ENCODE measurements at regions not wholly inside any gene's neighbourhood (a gene's known extent, or its start where the extent isn't known, plus 50 kb on each side); places are given as distances from the start of the nearest gene placed in this dataset.

DNA sequence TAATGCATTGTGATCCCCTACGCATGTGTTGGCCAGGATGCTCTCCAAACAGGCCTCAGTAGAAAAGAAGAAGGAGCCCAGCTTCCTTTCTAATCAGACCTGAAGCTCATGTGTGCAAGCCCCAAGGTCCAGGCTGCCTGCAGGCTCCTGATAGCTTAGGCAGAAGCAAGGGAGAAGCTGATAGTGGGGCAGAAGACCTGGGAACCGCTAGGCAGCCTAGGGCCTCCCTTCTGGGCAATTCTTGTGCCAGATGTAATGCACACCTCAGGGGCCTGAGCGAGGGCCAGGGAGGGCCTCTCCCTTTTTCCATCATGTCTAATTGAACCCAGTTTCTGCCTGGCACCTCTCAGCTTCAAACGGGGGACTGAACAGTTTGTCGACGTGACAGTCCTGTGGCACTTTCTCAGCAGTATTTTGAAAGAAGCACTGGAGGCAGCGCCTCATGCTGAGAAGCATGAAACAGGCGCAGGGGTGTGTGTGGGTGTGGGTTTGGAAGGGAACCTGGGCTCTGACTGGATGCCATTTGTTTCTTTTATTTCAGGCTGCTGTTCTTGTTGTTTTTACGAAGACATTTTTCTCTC is 212.8 kb downstream of the PIK3R1 start:
- H3K27ac ChIP-seq (ENCODE audit: extremely low read depth, low read depth, low read length) = peak overlapping the region; percentile 68
- TF ChIP-seq GATA2 (CRISPR knock-in tag; IDR thresholded peaks at IDR 0.05) = peak; percentile 96
- no peak for TF ChIP-seq TAF15 (IDR thresholded peaks at IDR 0.05; ENCODE audit: low read depth, low read length)
- peak; percentile 79 to 82 for TF ChIP-seq NRF1 (conservative IDR thresholded peaks at IDR 0.05 in 1 of 2, IDR thresholded peaks at IDR 0.05 in 1 of 2)
- TF ChIP-seq RCOR1 (IDR thresholded peaks at IDR 0.05; ENCODE audit: borderline replicate concordance in 1 of 2, low read depth in 2 of 2, low read length in 2 of 2) = peak in 1 of 2 experiments; percentile 80; a peak in 2 of 4 replicates
- TF ChIP-seq PBX2 (CRISPR knock-in tag; IDR thresholded peaks at IDR 0.05; ENCODE audit: low read depth) = no peak
- TF ChIP-seq PBX2 (tag; conservative IDR thresholded peaks at IDR 0.05; ENCODE audit: low read depth) = 0 out of 2 replicates have a peak, but pooled peaks have one; percentile 10
- TF ChIP-seq CHD1 (IDR thresholded peaks at IDR 0.05; ENCODE audit: low read length) = no peak
- TF ChIP-seq TAF9B (IDR thresholded peaks at IDR 0.05; ENCODE audit: partially characterized antibody) = no peak
- peak in 1 of 2 experiments; percentile 61; a peak in 1 of 4 replicates for TF ChIP-seq HDAC1 (IDR thresholded peaks at IDR 0.05)
- peak; percentile 42 to 65; a peak in 2 of 4 replicates for TF ChIP-seq TEAD1 (CRISPR knock-in tag; IDR thresholded peaks at IDR 0.05)
- TF ChIP-seq ZNF589 (CRISPR knock-in tag; IDR thresholded peaks at IDR 0.05; ENCODE audit: low read depth) = 0 out of 2 replicates have a peak, but pooled peaks have one; percentile 50
- TF ChIP-seq ESRRA (IDR thresholded peaks at IDR 0.05; ENCODE audit: borderline replicate concordance, low read depth) = no peak
- TF ChIP-seq, protein P1, sequence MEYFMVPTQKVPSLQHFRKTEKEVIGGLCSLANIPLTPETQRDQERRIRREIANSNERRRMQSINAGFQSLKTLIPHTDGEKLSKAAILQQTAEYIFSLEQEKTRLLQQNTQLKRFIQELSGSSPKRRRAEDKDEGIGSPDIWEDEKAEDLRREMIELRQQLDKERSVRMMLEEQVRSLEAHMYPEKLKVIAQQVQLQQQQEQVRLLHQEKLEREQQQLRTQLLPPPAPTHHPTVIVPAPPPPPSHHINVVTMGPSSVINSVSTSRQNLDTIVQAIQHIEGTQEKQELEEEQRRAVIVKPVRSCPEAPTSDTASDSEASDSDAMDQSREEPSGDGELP (CRISPR knock-in tag; IDR thresholded peaks at IDR 0.05; ENCODE audit: borderline replicate concordance) = peak; percentile 75
- 0 out of 2 replicates have a peak, but pooled peaks have one; percentile 61 for TF ChIP-seq ELF4 (CRISPR knock-in tag; IDR thresholded peaks at IDR 0.05)
- TF ChIP-seq ZFX (CRISPR knock-in tag; IDR thresholded peaks at IDR 0.05) = peak; percentile 70
- TF ChIP-seq, protein P2, sequence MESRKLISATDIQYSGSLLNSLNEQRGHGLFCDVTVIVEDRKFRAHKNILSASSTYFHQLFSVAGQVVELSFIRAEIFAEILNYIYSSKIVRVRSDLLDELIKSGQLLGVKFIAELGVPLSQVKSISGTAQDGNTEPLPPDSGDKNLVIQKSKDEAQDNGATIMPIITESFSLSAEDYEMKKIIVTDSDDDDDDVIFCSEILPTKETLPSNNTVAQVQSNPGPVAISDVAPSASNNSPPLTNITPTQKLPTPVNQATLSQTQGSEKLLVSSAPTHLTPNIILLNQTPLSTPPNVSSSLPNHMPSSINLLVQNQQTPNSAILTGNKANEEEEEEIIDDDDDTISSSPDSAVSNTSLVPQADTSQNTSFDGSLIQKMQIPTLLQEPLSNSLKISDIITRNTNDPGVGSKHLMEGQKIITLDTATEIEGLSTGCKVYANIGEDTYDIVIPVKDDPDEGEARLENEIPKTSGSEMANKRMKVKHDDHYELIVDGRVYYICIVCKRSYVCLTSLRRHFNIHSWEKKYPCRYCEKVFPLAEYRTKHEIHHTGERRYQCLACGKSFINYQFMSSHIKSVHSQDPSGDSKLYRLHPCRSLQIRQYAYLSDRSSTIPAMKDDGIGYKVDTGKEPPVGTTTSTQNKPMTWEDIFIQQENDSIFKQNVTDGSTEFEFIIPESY (CRISPR knock-in tag; IDR thresholded peaks at IDR 0.05) = peak; percentile 48; the same call in 1 of the 2 replicates
- 0 out of 2 replicates have a peak, but pooled peaks have one; percentile 69 for TF ChIP-seq LEF1 (IDR thresholded peaks at IDR 0.05)

More for the DNA sequence above, 212.8 kb downstream of the PIK3R1 start:
- intact Hi-C loops (cut with micrococcal nuclease) (no loop called here), in situ Hi-C loops (cut with MboI) (no loop called here)
- Histone ChIP-seq H3K4me3 (no peak overlapping the region), H3K4me2 (ENCODE audit: insufficient read depth, low read length) (peak overlapping the region; percentile 50), H3K4me1 (replicated peaks in 1 of 2; ENCODE audit: control insufficient read depth in 2 of 2, insufficient read depth in 2 of 2, low read length in 2 of 2) (peaks cover 30 to 74% of the 10 kb centered on the region in 2 experiments), H3K9me3 (replicated peaks; ENCODE audit: control insufficient read depth, insufficient read depth, low read depth, low read length) (no peaks in the 10 kb centered on the region), H4K20me1 (replicated peaks; ENCODE audit: control insufficient read depth, insufficient read depth, low read length) (no peaks in the 10 kb centered on the region), H3K9me1 (ENCODE audit: control insufficient read depth, insufficient read depth, low read length) (no peaks in the 10 kb centered on the region), H3K79me2 (ENCODE audit: control insufficient read depth, insufficient read depth, low read length) (no peaks in the 10 kb centered on the region), H3K36me3 (ENCODE audit: control insufficient read depth, insufficient read depth, low read length) (no peaks in the 10 kb centered on the region), H3K9ac (ENCODE audit: insufficient read depth in 1 of 2, low read depth in 2 of 2, low read length in 2 of 2) (peak overlapping the region; percentile 32 to 55; a peak in 3 of 4 replicates), H3K27me3 (ENCODE audit: control insufficient read depth in 2 of 2, insufficient read depth in 2 of 2, low read length in 2 of 2) (no peaks in the 10 kb centered on the region), H2AFZ (ENCODE audit: low read depth, low read length) (peak overlapping the region; percentile 61)
- ChIA-PET POLR2A (interaction anchor here (0.5 to 1.1 kb wide), 3 partner anchors 9 to 10 kb away, joined by 3 to 4 read pairs (median 3); no protein-coding TSS in a partner anchor), CTCF (ENCODE audit: low intra/inter-chr PET ratio) (no interaction called here)
- ATAC-seq = peak; percentile 86
- DNase-seq (ENCODE audit: extremely low read depth in 1 of 4, low spot score in 3 of 4) = peak; percentile 66 to 94 (median 76)
- peak; percentile 93 for FAIRE-seq
- 17% methylated on average over 9 of the region's 9 CpGs for WGBS (ENCODE audit: insufficient coverage, low coverage, missing lambda C conversion rate)
- no TSS peak for BruUV-seq (replicated peaks)

Data from K562 (cell line).